HCT116 (cell line): ENCODE measurements at regions not wholly inside any gene's neighbourhood (a gene's known extent, or its start where the extent isn't known, plus 50 kb on each side); places are given as distances from the start of the nearest gene placed in this dataset.
"Not testable (repeated sequence)": the region's sequence is repeated elsewhere in the genome, so short reads cannot be mapped to it uniquely, and the experiment has no call there.

ENCODE experiments used
- ATAC-seq: fragments of 200-7000 bp; cut with Tn5 transposase; 2 replicates; pipeline ENCODE4 v1.9.1; 2020; ENCODE audit warnings: mild to moderate bottlenecking, moderate library complexity
- BruUV-seq: library from RNA; stranded (reverse); fragments of 400-500 nt; replicated peaks from 2 replicates; lab custom pipeline; 2021; lab: Mats Ljungman, UMichigan
- CTCF ChIA-PET: fragments of 300-600 bp; sonication (Branson Sonifier 250); formaldehyde crosslinking; loops from one replicate; lab custom pipeline; 2021; ENCODE audit warnings: antibody characterized with exemption; lab: Charles Lee
- POLR2A ChIA-PET: fragments of 300-600, 350-600 bp; sonication (Branson Sonifier 250); formaldehyde crosslinking; loops from one replicate; lab custom pipeline; 2021; ENCODE audit warnings: antibody characterized with exemption; lab: Charles Lee
- RAD21 ChIA-PET, 2 experiments: fragments of 300-600 bp; sonication (Branson Sonifier 250); formaldehyde crosslinking; loops; one replicate each; lab custom pipeline; 2023; ENCODE audit warnings: low total read pairs in 2 of 2; ENCODE audit not compliant: uncharacterized antibody in 2 of 2, unreplicated experiment in 2 of 2, low non-redundant PET in 1 of 2; lab: Charles Lee
- DNase-seq: peaks from one replicate; pipeline ENCODE4 v3.0.0-alpha.2; 2010; ENCODE audit warnings: low read depth, low spot score
- H2AFZ ChIP-seq: fragments of 200-600 bp; shearing (Covaris generic), sonication (generic); 2 replicates; pipeline ENCODE4 v1.6.1; 2017; ENCODE audit warnings: low read depth, mixed run types, mixed read lengths, antibody characterized with exemption, low read length; ENCODE audit not compliant: poor library complexity, severe bottlenecking
- H3K27ac ChIP-seq: 2 replicates; pipeline ENCODE4 v1.5.1; 2012; ENCODE audit warnings: low read depth, low read length
- H3K27me3 ChIP-seq: fragments of 200-600 bp; sonication (generic); 2 replicates; pipeline ENCODE4 v1.6.1; 2016; ENCODE audit warnings: mixed run types, low read length, mixed read lengths; ENCODE audit not compliant: insufficient read depth
- H3K36me3 ChIP-seq, 2 experiments: fragments of 200-500 bp in 1 of 2; fragments of 200-600 bp in 1 of 2; sonication (Bioruptor generic) in 1 of 2; sonication (generic) in 1 of 2; 2 replicates each; pipeline versions ENCODE4 v1.5.1 to v1.6.1; 2014 to 2016; ENCODE audit warnings: low read length in 2 of 2, inconsistent platforms in 1 of 2, mixed read lengths in 1 of 2, mixed run types in 1 of 2; ENCODE audit not compliant: insufficient read depth in 2 of 2, control insufficient read depth in 1 of 2
- H3K4me1 ChIP-seq, 2 experiments: fragments of 200-600 bp in 1 of 2; sonication (generic) in 1 of 2; 2 replicates each; pipeline versions ENCODE4 v1.5.1 to v1.6.1; 2012 to 2017; ENCODE audit warnings: low read length in 2 of 2, inconsistent platforms in 1 of 2, mild to moderate bottlenecking in 1 of 2, mixed read lengths in 1 of 2, mixed run types in 1 of 2, moderate library complexity in 1 of 2; ENCODE audit not compliant: insufficient read depth in 2 of 2, control insufficient read depth in 1 of 2
- H3K4me2 ChIP-seq: fragments of 200-600 bp; sonication (generic); 2 replicates; pipeline ENCODE4 v1.6.1; 2017; ENCODE audit warnings: mixed run types, low read length, mixed read lengths
- H3K4me3 ChIP-seq, 2 experiments: fragments of 200-600 bp in 1 of 2; sonication (generic) in 1 of 2; replicated peaks in 1 of 2; 2 replicates each; pipeline ENCODE4 v1.5.1; 2011 to 2016; ENCODE audit warnings: low read length in 2 of 2, control low read depth in 1 of 2, low read depth in 1 of 2, mild to moderate bottlenecking in 1 of 2, mixed read lengths in 1 of 2, mixed run types in 1 of 2
- H3K79me2 ChIP-seq: fragments of 200-600 bp; sonication (generic); 2 replicates; pipeline ENCODE4 v1.6.1; 2017; ENCODE audit warnings: mild to moderate bottlenecking, mixed run types, low read length, moderate library complexity, mixed read lengths; ENCODE audit not compliant: insufficient read depth
- H3K9ac ChIP-seq: fragments of 200-600 bp; sonication (generic); 2 replicates; pipeline ENCODE4 v1.6.1; 2016; ENCODE audit warnings: low read length, mixed read lengths
- H3K9me2 ChIP-seq: fragments of 200-600 bp; sonication (generic), shearing (Covaris generic); 2 replicates; pipeline ENCODE4 v1.6.1; 2017; ENCODE audit warnings: mixed run types, mild to moderate bottlenecking, moderate library complexity; ENCODE audit not compliant: insufficient read depth
- H3K9me3 ChIP-seq, 2 experiments: fragments of 200-500 bp in 1 of 2; fragments of 200-600 bp in 1 of 2; sonication (Bioruptor generic) in 1 of 2; sonication (generic) in 1 of 2; 2 replicates each; pipeline ENCODE4 v1.6.1; 2014 to 2017; ENCODE audit warnings: low read length in 2 of 2, mixed read lengths in 2 of 2, inconsistent platforms in 1 of 2, low read depth in 1 of 2, mild to moderate bottlenecking in 1 of 2, mixed run types in 1 of 2, moderate library complexity in 1 of 2; ENCODE audit not compliant: control insufficient read depth in 1 of 2, insufficient read depth in 1 of 2
- H4K20me1 ChIP-seq: fragments of 200-600 bp; sonication (generic), shearing (Covaris generic); 2 replicates; pipeline ENCODE4 v1.6.1; 2017; ENCODE audit warnings: mixed run types, mild to moderate bottlenecking, moderate library complexity; ENCODE audit not compliant: insufficient read depth
- intact Hi-C: fragments of 100-400 bp; cut with micrococcal nuclease; formaldehyde crosslinking; loops from 2 replicates; pipeline ENCODE4 v1.10.0; 2022

GRCh38 chr11:71705086-71705737 is 122.5 kb upstream of the KRTAP5-11 start:
- H3K4me3 ChIP-seq, H3K4me1 ChIP-seq, H3K79me2 ChIP-seq, ATAC-seq, BruUV-seq, H3K9me2 ChIP-seq, H3K4me2 ChIP-seq, H3K27ac ChIP-seq, RAD21 ChIA-PET, H2AFZ ChIP-seq, DNase-seq, H3K9ac ChIP-seq, intact Hi-C loops, H3K36me3 ChIP-seq, POLR2A ChIA-PET, H3K27me3 ChIP-seq, H4K20me1 ChIP-seq, H3K9me3 ChIP-seq, CTCF ChIA-PET: not testable (repeated sequence)

DNA sequence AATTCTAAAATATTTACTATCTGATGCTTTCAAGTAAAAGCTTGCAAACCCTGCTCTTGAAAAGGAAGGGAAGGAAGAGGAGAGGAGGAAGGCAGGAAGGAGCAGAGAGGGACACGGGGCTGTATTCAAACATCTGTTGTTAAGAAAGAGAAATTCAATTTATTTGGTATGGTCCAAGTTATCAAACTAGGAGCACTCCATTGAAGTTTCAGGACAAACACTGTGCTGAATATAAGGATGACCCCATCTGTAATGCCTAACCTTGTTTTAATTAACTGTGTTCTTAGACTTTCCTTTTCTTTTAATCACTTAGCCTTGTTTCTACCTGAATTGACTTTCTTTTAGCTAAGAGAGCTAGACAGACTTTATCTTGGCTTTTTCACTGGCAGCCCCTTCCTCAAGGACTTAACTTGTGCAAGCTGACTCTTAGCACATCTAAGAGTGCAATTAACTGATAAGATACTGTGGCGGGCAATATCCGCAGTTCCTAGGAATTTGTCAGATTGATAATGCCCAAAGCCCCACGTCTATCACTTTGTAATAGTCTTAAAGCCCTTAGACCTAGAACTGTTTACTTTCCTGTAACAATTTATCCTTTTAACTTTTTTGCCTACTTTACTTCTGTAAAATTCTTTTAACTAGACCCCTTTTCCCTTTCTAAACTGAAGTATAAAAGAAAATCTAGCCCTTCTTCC is 123.2 kb upstream of the KRTAP5-11 start:
- H3K36me3 ChIP-seq, H3K9ac ChIP-seq, H3K9me3 ChIP-seq, intact Hi-C loops, H3K79me2 ChIP-seq, H3K4me1 ChIP-seq, H3K27ac ChIP-seq, POLR2A ChIA-PET, H3K4me2 ChIP-seq, H2AFZ ChIP-seq, H4K20me1 ChIP-seq, DNase-seq, CTCF ChIA-PET, H3K9me2 ChIP-seq, BruUV-seq, RAD21 ChIA-PET, H3K4me3 ChIP-seq, ATAC-seq, H3K27me3 ChIP-seq: not testable (repeated sequence)

DNA sequence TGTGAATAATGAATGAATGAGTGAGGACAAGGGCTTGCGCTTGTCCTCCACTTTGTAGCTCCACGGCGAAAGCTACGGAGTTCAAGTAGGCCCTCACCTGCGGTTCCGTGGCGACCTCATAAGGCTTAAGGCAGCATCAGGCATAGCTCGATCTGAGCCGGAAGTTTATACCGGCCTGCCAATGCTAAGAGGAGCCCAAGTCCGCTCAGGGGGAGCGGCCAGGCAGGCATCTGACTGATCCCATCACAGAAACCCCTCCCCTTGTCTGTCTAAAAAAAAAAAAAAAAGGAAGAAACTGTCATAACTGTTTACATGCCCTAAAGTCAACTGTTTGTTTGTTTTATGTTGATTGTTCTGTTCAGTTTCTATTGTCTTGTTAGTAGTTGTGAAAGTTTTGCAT is 124.4 kb upstream of the KRTAP5-11 start:
- H3K4me1 ChIP-seq, H3K79me2 ChIP-seq, H3K9me2 ChIP-seq, H3K4me2 ChIP-seq, H3K4me3 ChIP-seq, BruUV-seq, CTCF ChIA-PET, H3K27ac ChIP-seq, H3K36me3 ChIP-seq, H4K20me1 ChIP-seq, ATAC-seq, intact Hi-C loops, RAD21 ChIA-PET, H3K9ac ChIP-seq, H3K9me3 ChIP-seq, POLR2A ChIA-PET, DNase-seq, H2AFZ ChIP-seq, H3K27me3 ChIP-seq: not testable (repeated sequence)

GRCh38 chr11:71709541-71709940 is 123.5 kb upstream of the DEFB108B start:
- H3K4me2 ChIP-seq, CTCF ChIA-PET, ATAC-seq, H3K9me3 ChIP-seq, H3K9ac ChIP-seq, RAD21 ChIA-PET, H2AFZ ChIP-seq, POLR2A ChIA-PET, H3K79me2 ChIP-seq, H3K4me3 ChIP-seq, DNase-seq, H3K27ac ChIP-seq, H3K36me3 ChIP-seq, H3K9me2 ChIP-seq, H4K20me1 ChIP-seq, H3K4me1 ChIP-seq, intact Hi-C loops, BruUV-seq, H3K27me3 ChIP-seq: not testable (repeated sequence)
